B cell (primary cell): ENCODE measurements at regions not wholly inside any gene's neighbourhood (a gene's known extent, or its start where the extent isn't known, plus 50 kb on each side); places are given as distances from the start of the nearest gene placed in this dataset.

ENCODE experiments used
- ATAC-seq: fragments of 200-7000 bp; cut with Tn5 transposase; one replicate; pipeline ENCODE4 v1.10.0; 2021; ENCODE audit warnings: low read depth, mild to moderate bottlenecking, moderate number of reproducible peaks, moderate library complexity
- CTCF ChIA-PET: fragments of 350-600 bp; sonication (Branson Sonifier 250); formaldehyde crosslinking; loops from one replicate; lab custom pipeline; 2021; ENCODE audit warnings: antibody characterized with exemption, inconsistent platforms; lab: Charles Lee
- POLR2A ChIA-PET: fragments of 350-600 bp; sonication (Branson Sonifier 250); formaldehyde crosslinking; loops from one replicate; lab custom pipeline; 2021; ENCODE audit warnings: antibody characterized with exemption; lab: Charles Lee
- DNase-seq: peaks from one replicate; pipeline ENCODE4 v3.0.0; 2013
- H2AFZ ChIP-seq: 2 replicates; pipeline ENCODE4 v1.6.1; 2012; ENCODE audit warnings: mild to moderate bottlenecking, low read depth, low read length; ENCODE audit not compliant: insufficient read depth, poor library complexity, severe bottlenecking
- H3K27ac ChIP-seq, 2 donors: 1 replicate in 1 of 2; 2 replicates in 1 of 2; pipeline ENCODE4 v1.5.1; 2012 to 2013; ENCODE audit warnings: low read length in 2 of 2, mild to moderate bottlenecking in 2 of 2, moderate library complexity in 1 of 2
- H3K27me3 ChIP-seq, 4 experiments: fragments of 200-600 bp in 1 of 4; sonication (generic) in 1 of 4; replicated peaks in 1 of 4; 1 replicate in 2 of 4; 2 replicates in 2 of 4; pipeline versions ENCODE4 v1.6.1 to v1.7.0; 2013 to 2016; ENCODE audit warnings: low read length in 3 of 4, mild to moderate bottlenecking in 2 of 4, mixed read lengths in 1 of 4, moderate library complexity in 1 of 4; ENCODE audit not compliant: insufficient read depth in 4 of 4, control insufficient read depth in 3 of 4; ENCODE audit errors: control extremely low read depth in 1 of 4
- H3K36me3 ChIP-seq, 2 experiments: replicated peaks in 1 of 2; 1 replicate in 1 of 2; 2 replicates in 1 of 2; pipeline versions ENCODE4 v1.6.1 to v1.7.1; 2013; ENCODE audit warnings: low read length in 1 of 2; ENCODE audit not compliant: insufficient read depth in 2 of 2, control insufficient read depth in 1 of 2; ENCODE audit errors: control extremely low read depth in 1 of 2, extremely low read depth in 1 of 2
- H3K4me1 ChIP-seq, 2 donors: fragments of 200-600 bp in 1 of 2; sonication (generic) in 1 of 2; 1 replicate in 1 of 2; 2 replicates in 1 of 2; pipeline versions ENCODE4 v1.5.1 to v1.6.1; 2013 to 2017; ENCODE audit warnings: low read length in 2 of 2; ENCODE audit not compliant: control insufficient read depth in 2 of 2, insufficient read depth in 2 of 2
- H3K4me2 ChIP-seq: replicated peaks from 2 replicates; pipeline ENCODE3; 2012; ENCODE audit warnings: mild to moderate bottlenecking, low read depth, low read length; ENCODE audit not compliant: poor library complexity, severe bottlenecking
- H3K4me3 ChIP-seq, 5 experiments: fragments of 200-600 bp in 1 of 5; sonication (generic) in 1 of 5; 1 replicate in 3 of 5; 2 replicates in 2 of 5; pipeline versions ENCODE4 v1.5.1 to v1.7.0; 2011 to 2016; ENCODE audit warnings: low read length in 4 of 5, mild to moderate bottlenecking in 4 of 5, low read depth in 2 of 5, control low read depth in 1 of 5, moderate library complexity in 1 of 5; ENCODE audit not compliant: insufficient read depth in 1 of 5; ENCODE audit errors: control extremely low read depth in 1 of 5, extremely low read depth in 1 of 5
- H3K79me2 ChIP-seq: fragments of 200-600 bp; sonication (generic); one replicate; pipeline ENCODE4 v1.6.0; 2016; ENCODE audit warnings: low read length; ENCODE audit not compliant: control insufficient read depth, insufficient read depth
- H3K9ac ChIP-seq: fragments of 200-600 bp; sonication (generic); 2 replicates; pipeline ENCODE4 v1.6.1; 2017; ENCODE audit warnings: mild to moderate bottlenecking, low read length, moderate library complexity
- H3K9me3 ChIP-seq, 3 donors: one replicate each; pipeline versions ENCODE4 v1.6.1 to v1.7.1; 2013; ENCODE audit warnings: low read length in 2 of 3; ENCODE audit not compliant: control insufficient read depth in 2 of 3, insufficient read depth in 1 of 3; ENCODE audit errors: control extremely low read depth in 1 of 3
- H4K20me1 ChIP-seq: 2 replicates; pipeline ENCODE4 v1.6.0; 2012; ENCODE audit warnings: mild to moderate bottlenecking, low read length; ENCODE audit not compliant: insufficient read depth, control insufficient read depth, poor library complexity, severe bottlenecking
- H3K27ac Mint-ChIP-seq: one replicate; pipeline ENCODE4 v1.8.0; 2021; ENCODE audit warnings: mixed read lengths
- H3K27me3 Mint-ChIP-seq: one replicate; pipeline ENCODE4 v1.8.0; 2021; ENCODE audit warnings: mixed read lengths
- H3K4me1 Mint-ChIP-seq: one replicate; pipeline ENCODE4 v1.8.0; 2021; ENCODE audit warnings: mixed read lengths
- H3K4me3 Mint-ChIP-seq: one replicate; pipeline ENCODE4 v1.8.0; 2021; ENCODE audit warnings: mixed read lengths
- H3K9me3 Mint-ChIP-seq: one replicate; pipeline ENCODE4 v1.8.0; 2022; ENCODE audit warnings: mixed read lengths; ENCODE audit not compliant: insufficient read depth
- CTCF ChIP-seq: fragments of 200-600 bp; IDR thresholded peaks from one replicate; pipeline ENCODE4 v1.8.0; 2022; ENCODE audit warnings: antibody characterized with exemption, mild to moderate bottlenecking
- EZH2 ChIP-seq: IDR thresholded peaks from 2 replicates; pipeline ENCODE4 v1.6.1; 2012; ENCODE audit warnings: borderline replicate concordance, low read depth, mild to moderate bottlenecking, moderate library complexity, low read length; ENCODE audit not compliant: insufficient read depth, poor library complexity, severe bottlenecking
- WGBS: methylation state at CpG from one replicate; pipeline ENCODE4 v1.1.5; 2013; ENCODE audit warnings: missing lambda C conversion rate; ENCODE audit not compliant: insufficient coverage; 5-methylcytosine and 5-hydroxymethylcytosine counted together
- intact Hi-C: fragments of 100-400 bp; cut with micrococcal nuclease; formaldehyde crosslinking; loops from one replicate; pipeline ENCODE4 v1.10.0; 2022

DNA sequence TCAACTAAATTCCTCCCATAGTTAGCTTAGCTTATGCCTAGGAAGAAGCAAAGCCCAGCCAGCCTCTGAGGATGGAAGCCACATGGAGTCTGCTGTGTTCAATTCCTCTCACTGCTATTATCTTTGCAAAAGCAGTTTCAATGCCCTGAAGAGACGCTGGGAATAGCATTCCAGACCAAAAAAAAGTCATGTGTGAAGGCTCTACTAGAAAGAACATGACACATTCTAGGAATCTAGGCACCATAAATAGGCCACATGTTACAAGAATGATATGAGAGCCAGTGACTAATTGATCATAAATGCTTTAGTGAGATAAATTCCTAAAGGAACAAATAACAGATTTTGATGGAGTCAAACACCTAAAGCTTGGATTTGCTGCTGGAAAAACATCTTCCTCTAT is 800.8 kb downstream of the TUSC7 start:
- ChIA-PET POLR2A (no interaction called here), CTCF (no interaction called here)
- Mint-ChIP-seq H3K27ac (no peak overlapping the region), H3K4me1 (no peaks in the 10 kb centered on the region), H3K27me3 (no peaks in the 10 kb centered on the region), H3K9me3 (no peaks in the 10 kb centered on the region), H3K4me3 (no peak overlapping the region)
- Histone ChIP-seq H3K4me2 (no peak overlapping the region), H3K27me3 (no peaks in the 10 kb centered on the region), H3K27ac (no peak overlapping the region), H3K4me1 (no peaks in the 10 kb centered on the region), H2AFZ (no peak overlapping the region), H3K9me3 (no peaks in the 10 kb centered on the region), H3K79me2 (no peaks in the 10 kb centered on the region), H4K20me1 (no peaks in the 10 kb centered on the region), H3K9ac (no peak overlapping the region), H3K4me3 (no peak overlapping the region), H3K36me3 (no peaks in the 10 kb centered on the region)
- TF ChIP-seq CTCF (no peak), EZH2 (no peak)
- 80% methylated on average over 1 of the region's 1 CpG for WGBS
- no peak for DNase-seq
- no peak for ATAC-seq
- intact Hi-C loops = no loop called here

DNA sequence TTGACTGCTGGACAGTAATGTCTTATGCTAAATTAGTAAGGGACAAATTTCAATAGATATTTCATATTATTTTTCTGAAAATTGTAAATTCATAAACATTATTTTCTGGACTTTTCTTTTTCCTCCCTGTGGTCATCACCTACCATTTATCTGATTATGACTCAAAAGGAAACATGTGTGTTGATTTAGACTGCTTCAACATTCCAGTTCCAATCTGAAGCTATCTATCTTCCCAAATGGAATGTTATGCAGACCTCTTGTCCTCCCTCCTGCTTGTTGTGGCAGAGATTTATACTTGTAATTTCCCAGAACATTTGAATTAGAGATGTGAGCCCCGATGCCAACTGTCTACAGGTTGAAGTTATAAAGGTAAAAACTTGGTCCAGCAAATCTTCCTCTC is 803.4 kb downstream of the TUSC7 start:
- Histone ChIP-seq H3K27me3 (no peaks in the 10 kb centered on the region), H3K4me2 (no peak overlapping the region), H2AFZ (no peak overlapping the region), H3K79me2 (no peaks in the 10 kb centered on the region), H4K20me1 (no peaks in the 10 kb centered on the region), H3K4me1 (no peaks in the 10 kb centered on the region), H3K4me3 (no peak overlapping the region), H3K36me3 (no peaks in the 10 kb centered on the region), H3K9me3 (no peaks in the 10 kb centered on the region), H3K9ac (no peak overlapping the region), H3K27ac (no peak overlapping the region)
- Mint-ChIP-seq H3K27ac (no peak overlapping the region), H3K4me1 (no peaks in the 10 kb centered on the region), H3K9me3 (no peaks in the 10 kb centered on the region), H3K27me3 (no peaks in the 10 kb centered on the region), H3K4me3 (no peak overlapping the region)
- TF ChIP-seq CTCF = no peak
- no peak for TF ChIP-seq EZH2
- intact Hi-C loops = no loop called here
- ChIA-PET CTCF (no interaction called here), POLR2A (no interaction called here)
- ATAC-seq (no peak), DNase-seq (no peak)
- no CpG with 5 or more reads among the region's 1 CpG for WGBS
